Neural progenitor cell (in vitro differentiated cells): ENCODE measurements at regions not wholly inside any gene's neighbourhood (a gene's known extent, or its start where the extent isn't known, plus 50 kb on each side); places are given as distances from the start of the nearest gene placed in this dataset.

ENCODE experiments used
- DNase-seq: peaks from one replicate; pipeline ENCODE4 v3.0.0-alpha.2; 2016; ENCODE audit warnings: low spot score
- H2AFZ ChIP-seq: fragments of 200-600 bp; sonication (generic); replicated peaks from 2 replicates; pipeline ENCODE4 v1.6.1; 2016; ENCODE audit warnings: antibody characterized with exemption
- H3F3A ChIP-seq: fragments of 200-600 bp; sonication (generic); 2 replicates; pipeline ENCODE4 v1.6.1; 2016; ENCODE audit warnings: antibody characterized with exemption, low read depth
- H3K27ac ChIP-seq: fragments of 200-600 bp; sonication (generic); 2 replicates; pipeline ENCODE4 v1.5.1; 2016; ENCODE audit warnings: mild to moderate bottlenecking
- H3K27me3 ChIP-seq: fragments of 200-600 bp; sonication (generic); 2 replicates; pipeline ENCODE4 v1.6.1; 2016; ENCODE audit warnings: mild to moderate bottlenecking, moderate library complexity
- H3K36me3 ChIP-seq: fragments of 200-600 bp; sonication (generic); 2 replicates; pipeline ENCODE4 v1.5.1; 2016
- H3K4me1 ChIP-seq: fragments of 200-600 bp; sonication (generic); 2 replicates; pipeline ENCODE4 v1.6.1; 2016; ENCODE audit warnings: mixed run types
- H3K4me2 ChIP-seq: fragments of 200-600 bp; sonication (generic); 2 replicates; pipeline ENCODE4 v1.6.1; 2016
- H3K4me3 ChIP-seq: fragments of 200-600 bp; sonication (generic); 2 replicates; pipeline ENCODE4 v1.5.1; 2016
- H3K79me2 ChIP-seq: fragments of 200-600 bp; sonication (generic); 2 replicates; pipeline ENCODE4 v1.6.1; 2016; ENCODE audit warnings: low read depth
- H3K9ac ChIP-seq: fragments of 200-600 bp; sonication (generic); 2 replicates; pipeline ENCODE4 v1.6.1; 2016
- H3K9me3 ChIP-seq: fragments of 200-600 bp; sonication (generic); 2 replicates; pipeline ENCODE4 v1.5.1; 2016; ENCODE audit warnings: low read depth
- H4K20me1 ChIP-seq: fragments of 200-600 bp; sonication (generic); 2 replicates; pipeline ENCODE4 v1.6.1; 2016; ENCODE audit warnings: low read depth
- H3K27ac Mint-ChIP-seq: 3 replicates; pipeline ENCODE4 v1.8.0; 2021; ENCODE audit warnings: mixed read lengths
- H3K27me3 Mint-ChIP-seq: 2 replicates; pipeline ENCODE4 v1.8.0; 2022; ENCODE audit warnings: low read depth, mild to moderate bottlenecking, inconsistent platforms, moderate library complexity, mixed read lengths; ENCODE audit not compliant: insufficient read depth
- H3K36me3 Mint-ChIP-seq: 3 replicates; pipeline ENCODE4 v1.8.0; 2021; ENCODE audit warnings: mixed read lengths
- H3K4me1 Mint-ChIP-seq: 3 replicates; pipeline ENCODE4 v1.8.0; 2021; ENCODE audit warnings: mixed read lengths
- H3K4me3 Mint-ChIP-seq: 3 replicates; pipeline ENCODE4 v1.8.0; 2021; ENCODE audit warnings: mild to moderate bottlenecking, moderate library complexity, mixed read lengths
- H3K9me3 Mint-ChIP-seq: 3 replicates; pipeline ENCODE4 v1.8.0; 2020; ENCODE audit warnings: mixed read lengths
- EZH2 ChIP-seq: fragments of 200-600 bp; sonication (generic); IDR thresholded peaks from 2 replicates; pipeline ENCODE4 v1.6.1; 2017; ENCODE audit warnings: antibody characterized with exemption, mild to moderate bottlenecking, moderate library complexity
- EZH2phosphoT487 ChIP-seq: fragments of 200-600 bp; sonication (generic); IDR thresholded peaks from 2 replicates; pipeline ENCODE4 v1.6.1; 2017; ENCODE audit warnings: antibody characterized with exemption
- TF ChIP-seq, protein P1 (sequence below): fragments of 200-600 bp; sonication (generic); IDR thresholded peaks from 2 replicates; pipeline ENCODE4 v1.5.1; 2017; ENCODE audit warnings: antibody characterized with exemption, mild to moderate bottlenecking

DNA sequence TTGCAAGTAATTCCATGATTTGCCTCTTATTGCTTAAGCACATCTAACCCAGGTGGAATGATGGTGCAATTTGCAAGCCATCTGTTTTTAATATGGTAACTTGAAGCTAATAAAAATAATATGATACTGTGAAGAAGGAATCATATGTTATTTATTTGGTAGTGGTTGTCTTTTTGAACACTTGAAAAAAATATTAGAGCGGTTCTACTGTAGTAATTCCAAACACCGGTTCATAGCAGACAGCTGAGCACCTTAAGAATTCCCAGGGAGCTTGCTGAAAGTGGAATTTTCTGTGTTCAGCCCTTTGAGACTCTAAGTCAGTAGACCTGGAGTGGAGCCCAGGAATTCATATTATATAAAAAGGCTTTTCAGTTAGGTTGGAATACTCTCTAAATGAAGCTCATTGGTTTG lies 687.4 kb downstream of the EDEM1 start:
- Mint-ChIP-seq H3K36me3 (no peaks in the 10 kb centered on the region), H3K9me3 (no peaks in the 10 kb centered on the region), H3K4me1 (peaks cover 8% of the 10 kb centered on the region), H3K4me3 (no peak overlapping the region), H3K27ac (no peak overlapping the region), H3K27me3 (no peaks in the 10 kb centered on the region)
- H4K20me1 ChIP-seq = no peaks in the 10 kb centered on the region
- H3K36me3 ChIP-seq = no peaks in the 10 kb centered on the region
- H3K4me1 ChIP-seq = no peaks in the 10 kb centered on the region
- H3F3A ChIP-seq = no peaks in the 10 kb centered on the region
- H3K9ac ChIP-seq = no peak overlapping the region
- H3K9me3 ChIP-seq = no peaks in the 10 kb centered on the region
- no peaks in the 10 kb centered on the region for H3K79me2 ChIP-seq
- no peak for TF ChIP-seq EZH2phosphoT487
- no peak for TF ChIP-seq EZH2
- TF ChIP-seq, protein P1, sequence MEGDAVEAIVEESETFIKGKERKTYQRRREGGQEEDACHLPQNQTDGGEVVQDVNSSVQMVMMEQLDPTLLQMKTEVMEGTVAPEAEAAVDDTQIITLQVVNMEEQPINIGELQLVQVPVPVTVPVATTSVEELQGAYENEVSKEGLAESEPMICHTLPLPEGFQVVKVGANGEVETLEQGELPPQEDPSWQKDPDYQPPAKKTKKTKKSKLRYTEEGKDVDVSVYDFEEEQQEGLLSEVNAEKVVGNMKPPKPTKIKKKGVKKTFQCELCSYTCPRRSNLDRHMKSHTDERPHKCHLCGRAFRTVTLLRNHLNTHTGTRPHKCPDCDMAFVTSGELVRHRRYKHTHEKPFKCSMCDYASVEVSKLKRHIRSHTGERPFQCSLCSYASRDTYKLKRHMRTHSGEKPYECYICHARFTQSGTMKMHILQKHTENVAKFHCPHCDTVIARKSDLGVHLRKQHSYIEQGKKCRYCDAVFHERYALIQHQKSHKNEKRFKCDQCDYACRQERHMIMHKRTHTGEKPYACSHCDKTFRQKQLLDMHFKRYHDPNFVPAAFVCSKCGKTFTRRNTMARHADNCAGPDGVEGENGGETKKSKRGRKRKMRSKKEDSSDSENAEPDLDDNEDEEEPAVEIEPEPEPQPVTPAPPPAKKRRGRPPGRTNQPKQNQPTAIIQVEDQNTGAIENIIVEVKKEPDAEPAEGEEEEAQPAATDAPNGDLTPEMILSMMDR = no peak
- no peak for DNase-seq
- H3K4me2 ChIP-seq = no peak overlapping the region
- no peaks in the 10 kb centered on the region for H3K27me3 ChIP-seq
- H2AFZ ChIP-seq = no peak overlapping the region
- H3K4me3 ChIP-seq = no peak overlapping the region
- no peak overlapping the region for H3K27ac ChIP-seq

DNA sequence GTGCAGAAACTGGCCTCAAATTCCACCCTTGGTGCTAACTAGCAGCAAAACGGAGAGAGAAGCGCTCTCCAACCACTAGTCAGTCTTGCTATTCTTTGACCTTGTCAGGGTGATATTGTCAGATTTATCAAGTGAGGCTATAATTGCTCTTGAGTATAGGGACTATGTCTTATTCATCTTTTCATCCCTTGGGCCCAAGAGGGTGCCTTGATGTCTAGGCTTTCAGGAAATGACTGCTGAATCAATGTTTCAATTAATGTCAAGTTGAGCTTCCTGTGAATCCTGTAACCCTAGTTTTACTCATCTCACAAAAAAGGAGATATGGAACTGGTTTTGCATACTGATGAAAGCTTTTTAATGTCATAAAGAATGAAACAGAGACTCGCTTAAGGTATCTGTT lies 701.3 kb downstream of the EDEM1 start:
- Histone ChIP-seq H3K36me3 (no peaks in the 10 kb centered on the region), H3K4me2 (no peak overlapping the region), H3K9me3 (no peaks in the 10 kb centered on the region), H3K27me3 (no peaks in the 10 kb centered on the region), H3K9ac (no peak overlapping the region), H3K4me3 (no peak overlapping the region), H4K20me1 (no peaks in the 10 kb centered on the region), H3K79me2 (no peaks in the 10 kb centered on the region), H2AFZ (no peak overlapping the region), H3F3A (no peaks in the 10 kb centered on the region), H3K27ac (no peak overlapping the region), H3K4me1 (no peaks in the 10 kb centered on the region)
- Mint-ChIP-seq H3K36me3 (no peaks in the 10 kb centered on the region), H3K27me3 (no peaks in the 10 kb centered on the region), H3K4me1 (no peaks in the 10 kb centered on the region), H3K9me3 (no peaks in the 10 kb centered on the region), H3K27ac (no peak overlapping the region), H3K4me3 (no peak overlapping the region)
- no peak for DNase-seq
- TF ChIP-seq EZH2phosphoT487 = no peak
- TF ChIP-seq EZH2 = no peak
- TF ChIP-seq, protein P1 = no peak

DNA sequence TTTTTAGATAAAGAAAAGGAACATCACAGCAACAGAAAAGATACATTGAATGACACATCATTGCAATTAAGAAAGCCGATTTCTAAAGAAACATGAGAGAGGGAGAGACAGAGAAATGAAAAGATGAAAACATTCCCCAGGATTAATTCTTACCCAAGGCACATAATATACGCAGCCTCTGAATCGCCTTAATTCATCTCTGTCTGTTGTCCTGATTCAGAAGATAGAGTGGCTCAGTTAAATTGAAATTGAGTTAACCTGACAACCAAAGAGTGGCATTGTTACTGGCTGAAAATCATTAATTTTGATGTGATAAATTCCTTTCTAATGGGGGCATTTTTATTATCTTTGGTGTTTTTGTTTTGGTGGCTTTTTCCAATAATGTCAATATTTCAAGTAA lies 701.9 kb downstream of the EDEM1 start:
- no peaks in the 10 kb centered on the region for H3K79me2 ChIP-seq
- H3F3A ChIP-seq = no peaks in the 10 kb centered on the region
- no peak overlapping the region for H3K27ac ChIP-seq
- Mint-ChIP-seq H3K27ac (no peak overlapping the region), H3K27me3 (no peaks in the 10 kb centered on the region), H3K9me3 (no peaks in the 10 kb centered on the region), H3K4me3 (no peak overlapping the region), H3K36me3 (no peaks in the 10 kb centered on the region), H3K4me1 (no peaks in the 10 kb centered on the region)
- H3K27me3 ChIP-seq = no peaks in the 10 kb centered on the region
- DNase-seq = no peak
- H2AFZ ChIP-seq = no peak overlapping the region
- H3K4me1 ChIP-seq = no peaks in the 10 kb centered on the region
- H3K9me3 ChIP-seq = no peaks in the 10 kb centered on the region
- H3K4me3 ChIP-seq = no peak overlapping the region
- no peaks in the 10 kb centered on the region for H4K20me1 ChIP-seq
- TF ChIP-seq EZH2phosphoT487 (no peak), EZH2 (no peak)
- TF ChIP-seq, protein P1 = no peak
- no peak overlapping the region for H3K9ac ChIP-seq
- no peak overlapping the region for H3K4me2 ChIP-seq
- H3K36me3 ChIP-seq = no peaks in the 10 kb centered on the region

DNA sequence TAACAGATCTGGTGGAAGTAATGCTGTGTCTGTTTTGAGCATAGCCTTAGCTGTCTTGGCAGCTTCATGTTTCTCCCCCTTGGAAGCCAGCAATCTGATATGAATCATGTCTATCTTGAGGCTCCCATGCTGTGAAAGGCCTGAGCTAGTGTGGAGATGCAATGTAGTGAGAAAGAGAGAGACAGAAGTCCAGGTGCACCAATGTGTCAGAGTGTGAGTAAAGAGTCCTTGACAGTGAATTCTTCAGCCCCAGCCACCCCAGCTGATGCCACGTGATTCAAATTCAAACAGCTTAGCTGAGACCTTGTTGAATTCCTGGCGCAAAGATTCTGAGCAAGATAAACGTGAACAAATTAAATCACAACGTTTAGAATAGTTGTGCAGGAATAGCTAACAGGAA lies 704.2 kb downstream of the EDEM1 start:
- H3K4me3 Mint-ChIP-seq = no peak overlapping the region
- Histone ChIP-seq H3K27ac (no peak overlapping the region), H3K36me3 (no peaks in the 10 kb centered on the region), H3K4me2 (no peak overlapping the region), H3K9ac (no peak overlapping the region), H4K20me1 (no peaks in the 10 kb centered on the region), H3F3A (no peaks in the 10 kb centered on the region), H3K4me1 (no peaks in the 10 kb centered on the region), H3K27me3 (no peaks in the 10 kb centered on the region), H3K9me3 (no peaks in the 10 kb centered on the region), H3K4me3 (no peak overlapping the region), H3K79me2 (no peaks in the 10 kb centered on the region), H2AFZ (no peak overlapping the region)
- H3K4me1 Mint-ChIP-seq = no peaks in the 10 kb centered on the region
- H3K36me3 Mint-ChIP-seq = no peaks in the 10 kb centered on the region
- TF ChIP-seq, protein P1 = no peak
- TF ChIP-seq EZH2 (no peak), EZH2phosphoT487 (no peak)
- H3K9me3 Mint-ChIP-seq = no peaks in the 10 kb centered on the region
- no peaks in the 10 kb centered on the region for H3K27me3 Mint-ChIP-seq
- no peak overlapping the region for H3K27ac Mint-ChIP-seq
- DNase-seq = no peak
